Endothelial cell of umbilical vein (primary cell): ENCODE measurements at regions not wholly inside any gene's neighbourhood (a gene's known extent, or its start where the extent isn't known, plus 50 kb on each side); places are given as distances from the start of the nearest gene placed in this dataset.

Experiments
- BruUV-seq: library from RNA; stranded (reverse); fragments of 400-500 nt; replicated peaks from 2 replicates; lab custom pipeline; 2021; lab: Mats Ljungman, UMichigan
- CTCF ChIA-PET: fragments of 300-600, 350-600 bp; sonication (Branson Sonifier 250); formaldehyde crosslinking; loops from one replicate; lab custom pipeline; 2021; ENCODE audit warnings: antibody characterized with exemption, inconsistent platforms; lab: Charles Lee
- POLR2A ChIA-PET: fragments of 300-600, 350-600 bp; sonication (Branson Sonifier 250); formaldehyde crosslinking; loops from one replicate; lab custom pipeline; 2021; ENCODE audit warnings: antibody characterized with exemption, inconsistent platforms; lab: Charles Lee
- DNase-seq: peaks from one replicate; pipeline ENCODE4 v3.0.0-alpha.2; 2011; ENCODE audit warnings: low read depth, low spot score
- FAIRE-seq: peaks from 2 replicates; lab custom pipeline; 2011; peaks lifted over from hg19 to GRCh38; lab: Jason Lieb, UNC
- H2AFZ ChIP-seq: 2 replicates; pipeline ENCODE4 v1.6.0; 2012; ENCODE audit warnings: low read depth, low read length, control low read depth, inconsistent platforms
- H3K27ac ChIP-seq: 2 replicates; pipeline ENCODE4 v1.5.1; 2011; ENCODE audit warnings: low read depth, mild to moderate bottlenecking, control low read depth, low read length, moderate library complexity; ENCODE audit not compliant: insufficient read depth
- H3K27me3 ChIP-seq, 2 experiments: 2 replicates each; pipeline versions ENCODE4 v1.6.0 to v1.6.1; 2011; ENCODE audit warnings: low read length in 2 of 2, mixed read lengths in 1 of 2; ENCODE audit not compliant: control insufficient read depth in 2 of 2, insufficient read depth in 2 of 2
- H3K36me3 ChIP-seq, 2 experiments: 2 replicates in 1 of 2; 3 replicates in 1 of 2; pipeline ENCODE4 v1.5.1; 2011; ENCODE audit warnings: low read length in 2 of 2, mild to moderate bottlenecking in 1 of 2, moderate library complexity in 1 of 2; ENCODE audit not compliant: control insufficient read depth in 2 of 2, insufficient read depth in 2 of 2; ENCODE audit errors: extremely low read depth in 1 of 2
- H3K4me1 ChIP-seq: 3 replicates; pipeline ENCODE4 v1.5.1; 2011; ENCODE audit warnings: mild to moderate bottlenecking, low read length; ENCODE audit not compliant: control insufficient read depth, insufficient read depth; ENCODE audit errors: extremely low read depth
- H3K4me2 ChIP-seq: 2 replicates; pipeline ENCODE4 v1.6.1; 2011; ENCODE audit warnings: low read length, control low read depth, mixed read lengths; ENCODE audit not compliant: insufficient read depth
- H3K4me3 ChIP-seq, 3 experiments: fragments of 200-600 bp in 1 of 3; sonication (generic), shearing (Covaris generic) in 1 of 3; replicated peaks in 1 of 3; 2 replicates each; pipeline ENCODE4 v1.5.1; 2011 to 2016; ENCODE audit warnings: control low read depth in 3 of 3, low read length in 3 of 3, mild to moderate bottlenecking in 2 of 3, inconsistent platforms in 1 of 3, low read depth in 1 of 3, moderate library complexity in 1 of 3; ENCODE audit not compliant: insufficient read depth in 1 of 3
- H3K79me2 ChIP-seq: 2 replicates; pipeline ENCODE4 v1.6.0; 2012; ENCODE audit warnings: low read length, inconsistent platforms; ENCODE audit not compliant: control insufficient read depth, insufficient read depth
- H3K9ac ChIP-seq: replicated peaks from 2 replicates; pipeline ENCODE3; 2011; ENCODE audit warnings: low read length, control low read depth; ENCODE audit not compliant: insufficient read depth; ENCODE audit errors: extremely low read depth
- H3K9me1 ChIP-seq: replicated peaks from 3 replicates; pipeline ENCODE4 v1.6.0; 2011; ENCODE audit warnings: mild to moderate bottlenecking, low read length; ENCODE audit not compliant: control insufficient read depth, insufficient read depth; ENCODE audit errors: extremely low read depth
- H3K9me3 ChIP-seq: replicated peaks from 2 replicates; pipeline ENCODE4 v1.5.1; 2012; ENCODE audit warnings: low read length, inconsistent platforms; ENCODE audit not compliant: control insufficient read depth, insufficient read depth
- H4K20me1 ChIP-seq: replicated peaks from 2 replicates; pipeline ENCODE3; 2011; ENCODE audit warnings: mild to moderate bottlenecking, low read length; ENCODE audit not compliant: control insufficient read depth, insufficient read depth; ENCODE audit errors: extremely low read depth
- EZH2 ChIP-seq: IDR thresholded peaks from 2 replicates; pipeline ENCODE4 v1.6.1; 2012; ENCODE audit warnings: borderline replicate concordance, low read depth, mild to moderate bottlenecking, moderate library complexity, low read length, inconsistent platforms; ENCODE audit not compliant: severe bottlenecking
- FOS ChIP-seq: IDR thresholded peaks from 2 replicates; pipeline ENCODE4 v1.6.1; 2011; ENCODE audit warnings: mild to moderate bottlenecking, low read length, moderate library complexity, borderline replicate concordance; ENCODE audit not compliant: insufficient read depth
- GATA2 ChIP-seq: IDR thresholded peaks from 2 replicates; pipeline ENCODE4 v1.7.0; 2011; ENCODE audit warnings: low read depth, mild to moderate bottlenecking, moderate library complexity, mixed read lengths, low read length; ENCODE audit not compliant: insufficient read length, insufficient read depth
- JUN ChIP-seq: IDR thresholded peaks from 2 replicates; pipeline ENCODE4 v1.6.1; 2011; ENCODE audit warnings: borderline replicate concordance, low read depth; ENCODE audit not compliant: insufficient read length, insufficient read depth
- MYC ChIP-seq: IDR thresholded peaks from one replicate; pipeline ENCODE4 v1.6.1; 2011; ENCODE audit warnings: mild to moderate bottlenecking, low read depth, low read length
- POLR2A ChIP-seq: IDR thresholded peaks from 2 replicates; pipeline ENCODE4 v1.6.1; 2012; ENCODE audit warnings: low read depth, mild to moderate bottlenecking, control low read depth, low read length
- POLR2AphosphoS5 ChIP-seq: IDR thresholded peaks from 2 replicates; pipeline ENCODE4 v1.6.1; 2012; ENCODE audit warnings: low read depth, mild to moderate bottlenecking, control low read depth, low read length, moderate library complexity; ENCODE audit not compliant: insufficient read depth
- dilution Hi-C: fragments of 300-500 bp; cut with MboI; formaldehyde crosslinking; loops from one replicate; pipeline ENCODE4 v1.15.0; 2019; ENCODE audit warnings: low sequenced_read_pairs; ENCODE audit not compliant: extremely low pct_ligation_motif_present
- intact Hi-C: fragments of 100-400 bp; cut with micrococcal nuclease; formaldehyde crosslinking; loops from one replicate; pipeline ENCODE4 v1.10.0; 2022
- TF ChIP-seq, protein P1 (sequence below): IDR thresholded peaks from 2 replicates; pipeline ENCODE4 v1.6.1; 2011; ENCODE audit not compliant: insufficient read depth, insufficient read length
- TF ChIP-seq, protein P2 (sequence below), 2 donors: IDR thresholded peaks; 1 replicate in 1 of 2; 2 replicates in 1 of 2; pipeline ENCODE4 v1.5.1; 2011; ENCODE audit warnings: low read length in 2 of 2, mild to moderate bottlenecking in 2 of 2, moderate library complexity in 2 of 2, control low read depth in 1 of 2, inconsistent platforms in 1 of 2, low read depth in 1 of 2; ENCODE audit not compliant: insufficient read depth in 1 of 2; ENCODE audit errors: extremely low read depth in 1 of 2

DNA sequence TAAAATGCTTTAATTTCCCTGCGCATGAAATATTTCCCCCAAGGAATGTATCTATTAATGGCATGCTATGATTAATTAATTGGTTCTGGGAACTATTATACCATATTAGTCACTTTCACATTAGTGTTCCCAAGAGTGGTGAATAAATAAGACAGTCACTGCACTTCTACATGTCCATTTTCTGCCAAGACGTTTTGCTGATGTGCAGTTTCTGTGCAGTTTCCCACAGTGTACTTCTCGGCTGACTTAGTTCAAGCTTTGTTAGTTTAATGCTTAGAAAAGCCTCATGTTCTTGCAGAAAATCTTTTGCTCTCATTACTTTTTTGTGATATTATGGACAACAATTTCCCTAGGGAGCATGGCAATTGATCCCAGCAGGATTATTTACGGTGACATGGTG is 1014.5 kb downstream of the BRINP3 start:
- Histone ChIP-seq H3K79me2 (no peaks in the 10 kb centered on the region), H3K27me3 (no peaks in the 10 kb centered on the region), H3K9me1 (no peaks in the 10 kb centered on the region), H3K4me3 (no peak overlapping the region), H3K36me3 (no peaks in the 10 kb centered on the region), H3K9ac (no peak overlapping the region), H2AFZ (no peak overlapping the region), H3K4me2 (no peak overlapping the region), H3K27ac (no peak overlapping the region), H4K20me1 (no peaks in the 10 kb centered on the region), H3K9me3 (no peaks in the 10 kb centered on the region), H3K4me1 (no peaks in the 10 kb centered on the region)
- dilution Hi-C loops (no loop called here), intact Hi-C loops (no loop called here)
- ChIA-PET CTCF (interaction anchor here (0.5 kb wide), 1 partner anchor 396 kb away, joined by 3 read pairs; no protein-coding TSS in a partner anchor), POLR2A (no interaction called here)
- no peak for TF ChIP-seq JUN
- no peak for TF ChIP-seq POLR2AphosphoS5
- TF ChIP-seq, protein P1, sequence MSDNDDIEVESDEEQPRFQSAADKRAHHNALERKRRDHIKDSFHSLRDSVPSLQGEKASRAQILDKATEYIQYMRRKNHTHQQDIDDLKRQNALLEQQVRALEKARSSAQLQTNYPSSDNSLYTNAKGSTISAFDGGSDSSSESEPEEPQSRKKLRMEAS: no peak
- TF ChIP-seq FOS: no peak
- TF ChIP-seq EZH2: no peak
- TF ChIP-seq, protein P2, sequence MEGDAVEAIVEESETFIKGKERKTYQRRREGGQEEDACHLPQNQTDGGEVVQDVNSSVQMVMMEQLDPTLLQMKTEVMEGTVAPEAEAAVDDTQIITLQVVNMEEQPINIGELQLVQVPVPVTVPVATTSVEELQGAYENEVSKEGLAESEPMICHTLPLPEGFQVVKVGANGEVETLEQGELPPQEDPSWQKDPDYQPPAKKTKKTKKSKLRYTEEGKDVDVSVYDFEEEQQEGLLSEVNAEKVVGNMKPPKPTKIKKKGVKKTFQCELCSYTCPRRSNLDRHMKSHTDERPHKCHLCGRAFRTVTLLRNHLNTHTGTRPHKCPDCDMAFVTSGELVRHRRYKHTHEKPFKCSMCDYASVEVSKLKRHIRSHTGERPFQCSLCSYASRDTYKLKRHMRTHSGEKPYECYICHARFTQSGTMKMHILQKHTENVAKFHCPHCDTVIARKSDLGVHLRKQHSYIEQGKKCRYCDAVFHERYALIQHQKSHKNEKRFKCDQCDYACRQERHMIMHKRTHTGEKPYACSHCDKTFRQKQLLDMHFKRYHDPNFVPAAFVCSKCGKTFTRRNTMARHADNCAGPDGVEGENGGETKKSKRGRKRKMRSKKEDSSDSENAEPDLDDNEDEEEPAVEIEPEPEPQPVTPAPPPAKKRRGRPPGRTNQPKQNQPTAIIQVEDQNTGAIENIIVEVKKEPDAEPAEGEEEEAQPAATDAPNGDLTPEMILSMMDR (IDR thresholded peaks at IDR 0.05; ENCODE audit: extremely low read depth in 1 of 2, insufficient read depth in 1 of 2, low read depth in 1 of 2, low read length in 2 of 2): no peak
- no peak for TF ChIP-seq POLR2A
- no peak for TF ChIP-seq GATA2
- TF ChIP-seq MYC: no peak
- no TSS peak for BruUV-seq
- DNase-seq: no peak
- no peak for FAIRE-seq
